BJ (cell line): ENCODE measurements at regions not wholly inside any gene's neighbourhood (a gene's known extent, or its start where the extent isn't known, plus 50 kb on each side); places are given as distances from the start of the nearest gene placed in this dataset.

Experiments
- CTCF ChIA-PET: fragments of 350-600 bp; formaldehyde crosslinking; extraction: SDS; loops from one replicate; lab custom pipeline; 2021; ENCODE audit warnings: antibody characterized with exemption, inconsistent platforms; lab: Yijun Ruan, JAX
- POLR2A ChIA-PET: fragments of 300-600 bp; sonication (Branson Sonifier 250); formaldehyde crosslinking; extraction: SDS; loops from one replicate; lab custom pipeline; 2021; ENCODE audit warnings: antibody characterized with exemption; lab: Charles Lee
- DNase-seq: peaks from one replicate; pipeline ENCODE4 v3.0.0-alpha.2; 2011; ENCODE audit warnings: low read depth
- H3K27me3 ChIP-seq: 2 replicates; pipeline ENCODE4 v1.6.0; 2011; ENCODE audit warnings: low read length; ENCODE audit not compliant: control insufficient read depth, insufficient read depth
- H3K36me3 ChIP-seq: 2 replicates; pipeline ENCODE4 v1.5.1; 2011; ENCODE audit warnings: low read length; ENCODE audit not compliant: control insufficient read depth, insufficient read depth
- H3K4me3 ChIP-seq: 2 replicates; pipeline ENCODE4 v1.5.1; 2011; ENCODE audit warnings: low read depth, mild to moderate bottlenecking, control low read depth, low read length
- CTCF ChIP-seq: IDR thresholded peaks from 2 replicates; pipeline ENCODE4 v1.5.1; 2011; ENCODE audit warnings: low read depth, mild to moderate bottlenecking, control low read depth, inconsistent platforms, low read length, moderate library complexity; ENCODE audit not compliant: insufficient read depth

GRCh38 chr14:49479432-49479831 lies 106.7 kb downstream of the RPS29 start:
- no peak for DNase-seq
- H3K4me3 ChIP-seq, result no peak overlapping the region
- H3K36me3 ChIP-seq, result no peaks in the 10 kb centered on the region
- POLR2A ChIA-PET, result no interaction called here
- CTCF ChIA-PET, result interaction anchor here (1.2 to 1.4 kb wide), 2 partner anchors 18 kb away, joined by 6 read pairs; no protein-coding TSS in a partner anchor
- no peak for TF ChIP-seq CTCF
- H3K27me3 ChIP-seq, result no peaks in the 10 kb centered on the region

- Histone ChIP-seq H3K36me3 (no peaks in the 10 kb centered on the region), H3K4me3 (no peak overlapping the region), H3K27me3 (no peaks in the 10 kb centered on the region)
- no peak for DNase-seq
- TF ChIP-seq CTCF, result no peak
- CTCF ChIA-PET, result interaction anchor here (1.2 to 1.4 kb wide), 2 partner anchors 17 to 19 kb away, joined by 6 read pairs; no protein-coding TSS in a partner anchor
- POLR2A ChIA-PET, result no interaction called here
These were observed 107.4 kb downstream of the RPS29 start for GRCh38 chr14:49478784-49479183.

GRCh38 chr14:49467091-49467490 lies 119.1 kb downstream of the RPS29 start:
- Histone ChIP-seq H3K4me3 (no peak overlapping the region), H3K36me3 (no peaks in the 10 kb centered on the region), H3K27me3 (peaks cover 1% of the 10 kb centered on the region; the same call in 1 of the 2 replicates)
- TF ChIP-seq CTCF, result no peak
- POLR2A ChIA-PET, result no interaction called here
- DNase-seq, result no peak
- CTCF ChIA-PET, result no interaction called here

- ChIA-PET CTCF (interaction anchor here (0.5 kb wide), 1 partner anchor 233 kb away, joined by 4 read pairs; no protein-coding TSS in a partner anchor), POLR2A (no interaction called here)
- H3K36me3 ChIP-seq, result no peaks in the 10 kb centered on the region
- DNase-seq, result no peak
- no peak for TF ChIP-seq CTCF
- H3K27me3 ChIP-seq, result peaks cover 1% of the 10 kb centered on the region; the same call in 1 of the 2 replicates
- H3K4me3 ChIP-seq, result no peak overlapping the region
These were observed 121.3 kb downstream of the RPS29 start for GRCh38 chr14:49464885-49465284.

- Histone ChIP-seq H3K27me3 (no peaks in the 10 kb centered on the region), H3K4me3 (no peak overlapping the region), H3K36me3 (no peaks in the 10 kb centered on the region)
- CTCF ChIA-PET, result interaction anchor here (1.9 to 3.4 kb wide), 4 partner anchors 12 to 75 kb away, joined by 10 to 28 read pairs (median 13); no protein-coding TSS in a partner anchor
- POLR2A ChIA-PET, result no interaction called here
- TF ChIP-seq CTCF, result no peak
- DNase-seq, result no peak
These were observed 123.0 kb downstream of the RPS29 start for GRCh38 chr14:49463146-49463545.
